OCI-LY7 (cell line): ENCODE measurements at regions not wholly inside any gene's neighbourhood (a gene's known extent, or its start where the extent isn't known, plus 50 kb on each side); places are given as distances from the start of the nearest gene placed in this dataset.
"Not testable (repeated sequence)": the region's sequence is repeated elsewhere in the genome, so short reads cannot be mapped to it uniquely, and the experiment has no call there.

ENCODE experiments used
- BruUV-seq: library from RNA; stranded (reverse); fragments of 400-500 nt; replicated peaks from 2 replicates; lab custom pipeline; 2021; lab: Mats Ljungman, UMichigan
- CTCF ChIA-PET: fragments of 300-600 bp; sonication (Branson Sonifier 250); formaldehyde crosslinking; loops from one replicate; lab custom pipeline; 2022; ENCODE audit warnings: antibody characterized with exemption; ENCODE audit not compliant: unreplicated experiment; lab: Charles Lee
- POLR2A ChIA-PET: fragments of 300-600 bp; sonication (Branson Sonifier 250); formaldehyde crosslinking; loops from one replicate; lab custom pipeline; 2022; ENCODE audit warnings: antibody characterized with exemption; lab: Charles Lee
- DNase-seq: peaks from one replicate; pipeline ENCODE4 v3.0.0-alpha.2; 2015; ENCODE audit warnings: low spot score
- H2AFZ ChIP-seq: fragments of 200-600 bp; sonication (generic), shearing (Covaris generic); 2 replicates; pipeline ENCODE4 v1.6.1; 2014; ENCODE audit warnings: mild to moderate bottlenecking, antibody characterized with exemption, low read length, moderate library complexity
- H3K27ac ChIP-seq: fragments of 200-600 bp; sonication (generic); 2 replicates; pipeline ENCODE4 v1.5.1; 2014; ENCODE audit warnings: mixed run types, low read depth, mild to moderate bottlenecking, moderate library complexity, low read length, inconsistent platforms; ENCODE audit not compliant: poor library complexity, severe bottlenecking
- H3K36me3 ChIP-seq: fragments of 200-600 bp; sonication (generic); 2 replicates; pipeline ENCODE4 v1.6.1; 2014; ENCODE audit warnings: mild to moderate bottlenecking, antibody characterized with exemption, low read length, moderate library complexity, mixed read lengths; ENCODE audit not compliant: insufficient read depth
- H3K4me1 ChIP-seq: fragments of 200-600 bp; sonication (generic); 2 replicates; pipeline ENCODE4 v1.5.1; 2014; ENCODE audit warnings: mild to moderate bottlenecking, low read length; ENCODE audit not compliant: insufficient read depth, poor library complexity, severe bottlenecking
- H3K4me2 ChIP-seq: fragments of 200-600 bp; sonication (generic); 2 replicates; pipeline ENCODE4 v1.6.1; 2014; ENCODE audit warnings: mild to moderate bottlenecking, low read length
- H3K4me3 ChIP-seq: fragments of 200-600 bp; sonication (generic); 2 replicates; pipeline ENCODE4 v1.5.1; 2014; ENCODE audit warnings: mild to moderate bottlenecking, low read depth, low read length; ENCODE audit not compliant: poor library complexity, severe bottlenecking
- H3K79me2 ChIP-seq: fragments of 200-600 bp; sonication (generic); 2 replicates; pipeline ENCODE4 v1.6.1; 2016; ENCODE audit warnings: low read depth, mild to moderate bottlenecking, low read length, moderate library complexity, mixed read lengths; ENCODE audit not compliant: insufficient read depth
- H3K9me2 ChIP-seq: fragments of 200-600 bp; sonication (generic); 2 replicates; pipeline ENCODE4 v1.6.1; 2016; ENCODE audit warnings: mild to moderate bottlenecking, low read length, mixed read lengths; ENCODE audit not compliant: insufficient read depth
- H3K9me3 ChIP-seq: fragments of 200-600 bp; sonication (generic); 2 replicates; pipeline ENCODE4 v1.6.1; 2014; ENCODE audit warnings: mild to moderate bottlenecking, mixed run types, low read length, mixed read lengths
- H4K20me1 ChIP-seq: fragments of 200-600 bp; sonication (generic); 2 replicates; pipeline ENCODE4 v1.6.1; 2014; ENCODE audit warnings: mild to moderate bottlenecking, antibody characterized with exemption, low read length, moderate library complexity, mixed read lengths; ENCODE audit not compliant: insufficient read depth
- EZH2phosphoT487 ChIP-seq: fragments of 200-600 bp; sonication (generic); IDR thresholded peaks from 2 replicates; pipeline ENCODE4 v1.6.1; 2018; ENCODE audit warnings: low read depth, borderline replicate concordance, mild to moderate bottlenecking, mixed run types, antibody characterized with exemption, low read length, moderate library complexity, mixed read lengths
- intact Hi-C: fragments of 100-400 bp; cut with micrococcal nuclease; formaldehyde crosslinking; loops from one replicate; pipeline ENCODE4 v1.10.0; 2022; ENCODE audit not compliant: unreplicated experiment
- TF ChIP-seq, protein P1 (sequence below): fragments of 200-600 bp; sonication (generic); conservative IDR thresholded peaks from 2 replicates; pipeline ENCODE4 v1.5.1; 2014; ENCODE audit warnings: mild to moderate bottlenecking, antibody characterized with exemption, low read length, moderate library complexity, mixed read lengths

DNA sequence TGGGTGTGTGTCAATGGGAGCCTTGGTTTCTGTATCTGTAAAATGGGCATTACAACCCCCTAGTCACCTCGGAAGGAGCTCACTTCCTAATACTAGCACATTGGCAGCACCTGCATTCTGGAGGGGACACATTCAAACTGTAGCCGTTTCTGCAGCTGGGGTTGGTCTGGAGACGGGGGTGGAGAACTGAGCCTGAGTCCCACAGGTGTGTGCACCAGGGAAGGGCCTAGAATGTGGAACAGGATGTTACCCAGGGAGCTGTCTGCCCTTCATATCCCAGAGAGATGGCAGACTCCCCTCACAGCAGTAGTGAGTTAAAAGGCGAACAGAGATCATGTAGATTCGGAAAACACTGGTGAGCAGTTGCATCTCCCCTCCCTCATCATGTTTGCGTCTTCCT lies 272.8 kb upstream of the ZNF32 start:
- CTCF ChIA-PET: interaction anchor here (0.6 kb wide), 1 partner anchor 66 kb away, joined by 3 read pairs; no protein-coding TSS in a partner anchor
- BruUV-seq: no TSS peak

DNA sequence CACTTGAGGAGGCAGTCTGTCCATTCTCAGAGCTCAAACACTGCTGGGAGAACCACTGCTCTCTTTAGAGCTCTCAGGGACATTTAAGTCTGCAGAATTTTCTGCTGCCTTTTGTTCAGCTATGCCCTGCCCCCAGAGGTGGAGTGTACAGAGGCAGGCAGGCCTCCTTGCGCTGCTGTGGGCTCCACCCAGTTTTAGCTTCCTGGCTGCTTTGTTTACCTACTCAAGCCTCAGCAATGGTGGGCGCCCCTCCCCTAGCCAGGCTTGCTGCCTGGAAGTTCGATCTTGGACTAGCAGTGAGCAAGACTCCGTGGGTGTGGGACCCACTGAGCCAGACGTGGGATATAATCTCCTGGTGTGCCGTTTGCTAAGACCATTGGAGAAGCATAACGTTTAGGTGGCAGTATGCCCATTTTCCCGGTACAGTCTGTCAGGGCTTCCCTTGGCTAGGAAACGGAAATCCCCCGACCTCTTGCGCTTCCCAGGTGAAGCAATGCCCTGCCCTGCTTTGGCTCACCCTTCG lies 271.6 kb upstream of the ZNF32 start:
- POLR2A ChIA-PET: interaction anchor here (0.6 to 0.7 kb wide), 3 partner anchors 15 to 760 kb away, joined by 3 to 4 read pairs (median 3); no protein-coding TSS in a partner anchor

More for the DNA sequence above, 272.8 kb upstream of the ZNF32 start:
- Histone ChIP-seq H3K4me2 (no peak overlapping the region), H2AFZ (no peak overlapping the region), H3K4me1 (peaks cover 32% of the 10 kb centered on the region), H3K36me3 (no peaks in the 10 kb centered on the region), H4K20me1 (no peaks in the 10 kb centered on the region), H3K79me2 (no peaks in the 10 kb centered on the region), H3K9me2 (no peaks in the 10 kb centered on the region), H3K27ac (no peak overlapping the region), H3K4me3 (no peak overlapping the region), H3K9me3 (no peaks in the 10 kb centered on the region)
- no peak for TF ChIP-seq EZH2phosphoT487
- TF ChIP-seq, protein P1, sequence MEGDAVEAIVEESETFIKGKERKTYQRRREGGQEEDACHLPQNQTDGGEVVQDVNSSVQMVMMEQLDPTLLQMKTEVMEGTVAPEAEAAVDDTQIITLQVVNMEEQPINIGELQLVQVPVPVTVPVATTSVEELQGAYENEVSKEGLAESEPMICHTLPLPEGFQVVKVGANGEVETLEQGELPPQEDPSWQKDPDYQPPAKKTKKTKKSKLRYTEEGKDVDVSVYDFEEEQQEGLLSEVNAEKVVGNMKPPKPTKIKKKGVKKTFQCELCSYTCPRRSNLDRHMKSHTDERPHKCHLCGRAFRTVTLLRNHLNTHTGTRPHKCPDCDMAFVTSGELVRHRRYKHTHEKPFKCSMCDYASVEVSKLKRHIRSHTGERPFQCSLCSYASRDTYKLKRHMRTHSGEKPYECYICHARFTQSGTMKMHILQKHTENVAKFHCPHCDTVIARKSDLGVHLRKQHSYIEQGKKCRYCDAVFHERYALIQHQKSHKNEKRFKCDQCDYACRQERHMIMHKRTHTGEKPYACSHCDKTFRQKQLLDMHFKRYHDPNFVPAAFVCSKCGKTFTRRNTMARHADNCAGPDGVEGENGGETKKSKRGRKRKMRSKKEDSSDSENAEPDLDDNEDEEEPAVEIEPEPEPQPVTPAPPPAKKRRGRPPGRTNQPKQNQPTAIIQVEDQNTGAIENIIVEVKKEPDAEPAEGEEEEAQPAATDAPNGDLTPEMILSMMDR: no peak
- intact Hi-C loops: loop anchor here (5.0 kb wide), 1 partner anchor 91 kb away; no protein-coding TSS in a partner anchor
- no peak for DNase-seq
- POLR2A ChIA-PET: interaction anchor here (0.6 kb wide), 1 partner anchor 115 kb away, joined by 3 read pairs; no protein-coding TSS in a partner anchor

DNA sequence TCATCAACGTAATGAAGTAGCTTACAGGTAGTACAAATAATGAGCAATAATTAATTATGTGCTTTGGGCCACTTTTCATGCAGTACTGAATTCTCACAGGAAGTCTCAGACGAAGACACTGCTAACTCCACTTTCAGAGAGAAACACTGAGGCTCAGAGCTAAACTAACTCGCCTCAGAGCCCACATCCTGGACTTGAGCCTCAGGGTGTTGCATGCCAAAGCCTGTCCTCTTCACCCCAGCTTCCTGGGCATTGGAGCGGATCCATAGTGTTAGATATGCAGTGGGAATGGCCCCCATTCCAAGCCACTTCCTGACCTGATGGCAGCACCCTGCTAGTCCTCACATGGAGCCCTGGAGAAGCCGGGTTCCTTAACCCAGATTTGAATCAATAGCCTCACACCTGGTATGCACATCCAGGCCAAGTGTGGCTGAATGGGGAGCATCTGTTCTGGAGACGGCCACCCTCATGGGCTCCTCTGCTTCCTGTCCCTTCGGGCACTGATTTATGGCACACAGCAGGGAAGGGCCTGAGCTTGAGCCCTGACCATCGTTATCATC lies 265.1 kb upstream of the ZNF32 start:
- Histone ChIP-seq H3K9me2 (no peaks in the 10 kb centered on the region), H3K36me3 (no peaks in the 10 kb centered on the region), H3K4me3 (no peak overlapping the region), H3K9me3 (no peaks in the 10 kb centered on the region), H3K79me2 (no peaks in the 10 kb centered on the region), H3K27ac (no peak overlapping the region), H3K4me1 (peaks cover 6% of the 10 kb centered on the region), H4K20me1 (no peaks in the 10 kb centered on the region), H2AFZ (no peak overlapping the region), H3K4me2 (no peak overlapping the region)
- POLR2A ChIA-PET: interaction anchor here (1.0 to 2.2 kb wide), 8 partner anchors 11 to 97 kb away, joined by 3 to 7 read pairs (median 4); no protein-coding TSS in a partner anchor
- CTCF ChIA-PET: interaction anchor here (0.7 kb wide), 1 partner anchor 12 kb away, joined by 4 read pairs; no protein-coding TSS in a partner anchor
- peak; percentile 8 for DNase-seq
- no TSS peak for BruUV-seq
- TF ChIP-seq EZH2phosphoT487: no peak
- TF ChIP-seq, protein P1: no peak
- intact Hi-C loops: no loop called here

More for the DNA sequence above, 271.6 kb upstream of the ZNF32 start:
- H3K9me3 ChIP-seq, H4K20me1 ChIP-seq, H2AFZ ChIP-seq, H3K9me2 ChIP-seq, DNase-seq, H3K4me2 ChIP-seq, BruUV-seq, H3K36me3 ChIP-seq, H3K4me3 ChIP-seq, H3K79me2 ChIP-seq, H3K27ac ChIP-seq: not testable (repeated sequence)
- peaks cover 32% of the 10 kb centered on the region for H3K4me1 ChIP-seq
- intact Hi-C loops: loop anchor here (5.0 kb wide), 1 partner anchor 92 kb away; no protein-coding TSS in a partner anchor
- CTCF ChIA-PET: interaction anchor here (0.5 kb wide), 1 partner anchor 266 kb away, joined by 3 read pairs; no protein-coding TSS in a partner anchor
